ENCODE measurements at regions not wholly inside any gene's neighbourhood (a gene's known extent, or its start where the extent isn't known, plus 50 kb on each side); places are given as distances from the start of the nearest gene placed in this dataset.
A peak's percentile ranks its signal among the peaks of the same experiment; 100 is the strongest.

- peak in 3 of 8 experiments; percentile 41 to 96 (median 96) for ATAC-seq (replicated peaks in 6 of 8)
- Histone ChIP-seq H3K4me1 (replicated peaks in 1 of 2) (no peaks in the 10 kb centered on the region), H3K27ac (no peak overlapping the region), H3K4me3 (no peak overlapping the region)
- in situ Hi-C loops (cut with MboI; ENCODE audit: low pct_unique_long_range_greater_than_20kb in 2 of 9, low sequenced_read_pairs in 9 of 9, unreplicated experiment in 9 of 9) = no loop called here
- 0 to 100% (median 50%) methylated on average over 1 of the region's 1 CpG; no CpG with 5 or more reads in 5 of the 10 experiments for WGBS, 10 experiments
Observed at GRCh38 chr7:25798344-25798743, 353.7 kb upstream of the NFE2L3 start.

GRCh38 chr7:25801214-25801613 is 350.8 kb upstream of the NFE2L3 start:
- in situ Hi-C loops (cut with MboI; ENCODE audit: low pct_unique_long_range_greater_than_20kb in 2 of 9, low sequenced_read_pairs in 9 of 9, unreplicated experiment in 9 of 9) = no loop called here
- no peak overlapping the region for H3K4me3 ChIP-seq
- H3K4me1 ChIP-seq (replicated peaks in 1 of 2) = peaks cover 0 to 6% of the 10 kb centered on the region in 2 donors
- H3K27ac ChIP-seq = no peak overlapping the region
- no peak for ATAC-seq (replicated peaks in 6 of 8)
- WGBS, 10 experiments = 84 to 100% (median 94%) methylated on average over 1 to 3 of the region's 3 CpGs; no CpG with 5 or more reads in 2 of the 10 experiments

- H3K27ac ChIP-seq = no peak overlapping the region
- in situ Hi-C loops (cut with MboI; ENCODE audit: low pct_unique_long_range_greater_than_20kb in 2 of 9, low sequenced_read_pairs in 9 of 9, unreplicated experiment in 9 of 9) = no loop called here
- 40 to 100% (median 77%) methylated on average over 1 to 3 of the region's 3 CpGs; no CpG with 5 or more reads in 2 of the 10 experiments for WGBS, 10 experiments
- H3K4me1 ChIP-seq (replicated peaks in 1 of 2) = peaks cover 0 to 6% of the 10 kb centered on the region in 2 donors
- no peak for ATAC-seq (replicated peaks in 6 of 8)
- no peak overlapping the region for H3K4me3 ChIP-seq
Observed at GRCh38 chr7:25802057-25802456, 349.9 kb upstream of the NFE2L3 start.

- in situ Hi-C loops (cut with MboI; ENCODE audit: low pct_unique_long_range_greater_than_20kb in 2 of 9, low sequenced_read_pairs in 9 of 9, unreplicated experiment in 9 of 9) = no loop called here
- no peak overlapping the region for H3K4me3 ChIP-seq
- ATAC-seq (replicated peaks in 6 of 8) = no peak
- H3K27ac ChIP-seq = no peak overlapping the region
- H3K4me1 ChIP-seq (replicated peaks in 1 of 2) = peaks cover 0 to 6% of the 10 kb centered on the region in 2 donors
Observed at GRCh38 chr7:25802473-25802872, 349.5 kb upstream of the NFE2L3 start.

GRCh38 chr7:25803117-25803887 is 348.7 kb upstream of the NFE2L3 start:
- Histone ChIP-seq H3K27ac (no peak overlapping the region), H3K4me3 (no peak overlapping the region), H3K4me1 (replicated peaks in 1 of 2) (peaks cover 0 to 6% of the 10 kb centered on the region in 2 donors)
- no peak for ATAC-seq (replicated peaks in 6 of 8)
- in situ Hi-C loops (cut with MboI; ENCODE audit: low pct_unique_long_range_greater_than_20kb in 2 of 9, low sequenced_read_pairs in 9 of 9, unreplicated experiment in 9 of 9) = no loop called here
- 64 to 100% (median 80%) methylated on average over 3 to 11 of the region's 11 CpGs; no CpG with 5 or more reads in 2 of the 10 experiments for WGBS, 10 experiments

GRCh38 chr7:25804154-25804553 is 347.8 kb upstream of the NFE2L3 start:
- no peak for ATAC-seq (replicated peaks in 6 of 8)
- no peak overlapping the region for H3K27ac ChIP-seq
- peaks cover 0 to 6% of the 10 kb centered on the region in 2 donors for H3K4me1 ChIP-seq (replicated peaks in 1 of 2)
- in situ Hi-C loops (cut with MboI; ENCODE audit: low pct_unique_long_range_greater_than_20kb in 2 of 9, low sequenced_read_pairs in 9 of 9, unreplicated experiment in 9 of 9) = no loop called here
- no peak overlapping the region for H3K4me3 ChIP-seq
- WGBS, 10 experiments = 83 to 100% (median 96%) methylated on average over 2 to 4 of the region's 4 CpGs

- in situ Hi-C loops (cut with MboI; ENCODE audit: low pct_unique_long_range_greater_than_20kb in 2 of 9, low sequenced_read_pairs in 9 of 9, unreplicated experiment in 9 of 9) = no loop called here
- ATAC-seq (replicated peaks in 6 of 8) = no peak
- no peak overlapping the region for H3K27ac ChIP-seq
- peaks cover 0 to 6% of the 10 kb centered on the region in 2 donors for H3K4me1 ChIP-seq (replicated peaks in 1 of 2)
- H3K4me3 ChIP-seq = no peak overlapping the region
- WGBS, 10 experiments = 20 to 100% (median 58%) methylated on average over 1 to 4 of the region's 4 CpGs; no CpG with 5 or more reads in 2 of the 10 experiments
Observed at GRCh38 chr7:25805027-25805687, 346.8 kb upstream of the NFE2L3 start.

GRCh38 chr7:25807086-25807611 is 344.8 kb upstream of the NFE2L3 start:
- no peak for ATAC-seq (replicated peaks in 6 of 8)
- no CpG with 5 or more reads among the region's 1 CpG for whole genome bisulfite sequencing, 10 experiments
- Histone ChIP-seq H3K27ac (no peak overlapping the region), H3K4me3 (no peak overlapping the region), H3K4me1 (replicated peaks in 1 of 2) (peaks cover 0 to 6% of the 10 kb centered on the region in 2 donors)
- in situ Hi-C loops (cut with MboI; ENCODE audit: low pct_unique_long_range_greater_than_20kb in 2 of 9, low sequenced_read_pairs in 9 of 9, unreplicated experiment in 9 of 9) = no loop called here

GRCh38 chr7:25809441-25809840 is 342.6 kb upstream of the NFE2L3 start:
- in situ Hi-C loops (cut with MboI; ENCODE audit: low pct_unique_long_range_greater_than_20kb in 2 of 9, low sequenced_read_pairs in 9 of 9, unreplicated experiment in 9 of 9) = no loop called here
- Histone ChIP-seq H3K27ac (no peak overlapping the region), H3K4me3 (no peak overlapping the region), H3K4me1 (replicated peaks in 1 of 2) (peaks cover 0 to 6% of the 10 kb centered on the region in 2 donors)
- 39 to 100% (median 87%) methylated on average over 1 to 5 of the region's 5 CpGs; no CpG with 5 or more reads in 2 of the 10 experiments for WGBS, 10 experiments
- ATAC-seq (replicated peaks in 6 of 8) = no peak

GRCh38 chr7:25812086-25812850 is 339.7 kb upstream of the NFE2L3 start:
- in situ Hi-C loops (cut with MboI; ENCODE audit: low pct_unique_long_range_greater_than_20kb in 2 of 9, low sequenced_read_pairs in 9 of 9, unreplicated experiment in 9 of 9) = no loop called here
- ATAC-seq (replicated peaks in 6 of 8) = peak in 3 of 8 experiments; percentile 55 to 87 (median 61)
- 21 to 100% (median 91%) methylated on average over 1 to 8 of the region's 9 CpGs for WGBS, 10 experiments
- H3K4me1 ChIP-seq (replicated peaks in 1 of 2) = no peaks in the 10 kb centered on the region
- no peak overlapping the region for H3K4me3 ChIP-seq
- no peak overlapping the region for H3K27ac ChIP-seq

- ATAC-seq (replicated peaks in 6 of 8) = no peak
- no peaks in the 10 kb centered on the region for H3K4me1 ChIP-seq (replicated peaks in 1 of 2)
- in situ Hi-C loops (cut with MboI; ENCODE audit: low pct_unique_long_range_greater_than_20kb in 2 of 9, low sequenced_read_pairs in 9 of 9, unreplicated experiment in 9 of 9) = no loop called here
- WGBS, 10 experiments = 33 to 100% (median 86%) methylated on average over 1 to 5 of the region's 6 CpGs; no CpG with 5 or more reads in 2 of the 10 experiments
- no peak overlapping the region for H3K4me3 ChIP-seq
- H3K27ac ChIP-seq = no peak overlapping the region
Observed at GRCh38 chr7:25813381-25813780, 338.6 kb upstream of the NFE2L3 start.

GRCh38 chr7:25815711-25816110 is 336.3 kb upstream of the NFE2L3 start:
- Histone ChIP-seq H3K4me1 (replicated peaks in 1 of 2) (no peaks in the 10 kb centered on the region), H3K4me3 (no peak overlapping the region), H3K27ac (no peak overlapping the region)
- WGBS, 10 experiments = 55 to 100% (median 70%) methylated on average over 1 to 2 of the region's 2 CpGs; no CpG with 5 or more reads in 5 of the 10 experiments
- in situ Hi-C loops (cut with MboI; ENCODE audit: low pct_unique_long_range_greater_than_20kb in 2 of 9, low sequenced_read_pairs in 9 of 9, unreplicated experiment in 9 of 9) = no loop called here
- ATAC-seq (replicated peaks in 6 of 8) = no peak
